ENCODE measurements at regions not wholly inside any gene's neighbourhood (a gene's known extent, or its start where the extent isn't known, plus 50 kb on each side); places are given as distances from the start of the nearest gene placed in this dataset.

DNA sequence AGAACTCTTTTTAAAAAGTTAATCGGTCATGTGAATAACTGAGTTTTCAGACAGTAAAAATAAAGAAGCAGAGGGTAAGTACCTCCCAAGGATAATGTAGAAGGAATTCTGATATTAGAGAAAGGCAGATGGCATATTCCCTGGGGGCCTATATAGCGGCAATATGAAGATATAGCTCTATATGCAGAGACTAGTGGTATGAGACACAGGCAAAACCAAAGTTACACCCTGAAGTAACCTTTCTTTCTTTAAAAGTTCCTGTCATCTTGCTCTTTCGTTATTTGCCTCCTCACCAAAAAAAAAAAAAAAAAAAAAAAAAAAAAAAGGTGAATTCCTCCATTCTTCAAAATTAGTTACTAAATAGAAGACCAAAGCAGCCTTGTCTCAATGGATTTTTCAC lies 76.2 kb upstream of the ARHGAP32 start:
- intact Hi-C loops (cut with micrococcal nuclease) = no loop called here
- in situ Hi-C loops (cut with MboI; ENCODE audit: low sequenced_read_pairs) = no loop called here
- no peak overlapping the region for H3K14ac ChIP-seq (replicated peaks; ENCODE audit: low read depth, low read length)
- ATAC-seq (ENCODE audit: low read depth) (no peak), DNase-seq (no peak)
- H2AFZ ChIP-seq (replicated peaks; ENCODE audit: low read length, poor library complexity) = no peak overlapping the region
- no peaks in the 10 kb centered on the region for H3K4me1 ChIP-seq (ENCODE audit: control insufficient read depth, insufficient read depth, low read length)
- H3K9me3 ChIP-seq (ENCODE audit: control insufficient read depth, insufficient read depth, low read length) = no peaks in the 10 kb centered on the region
- no peak overlapping the region for H3K56ac ChIP-seq (ENCODE audit: extremely low read depth, insufficient read depth, low read length)
- H4K91ac ChIP-seq (ENCODE audit: insufficient read depth, low read depth, low read length) = no peak overlapping the region
- TF ChIP-seq CEBPB (IDR thresholded peaks at IDR 0.05; ENCODE audit: low read depth, low read length) (no peak), RCOR1 (IDR thresholded peaks at IDR 0.05; ENCODE audit: insufficient replicate concordance, low read length) (no peak), MAZ (IDR thresholded peaks at IDR 0.05; ENCODE audit: borderline replicate concordance, low read depth, low read length) (no peak), CHD1 (IDR thresholded peaks at IDR 0.05; ENCODE audit: low read depth, low read length) (no peak), NFE2L2 (IDR thresholded peaks at IDR 0.05; ENCODE audit: low read depth, low read length) (no peak), RFX5 (IDR thresholded peaks at IDR 0.05; ENCODE audit: low read depth, low read length) (no peak)
- TF ChIP-seq, protein P1, sequence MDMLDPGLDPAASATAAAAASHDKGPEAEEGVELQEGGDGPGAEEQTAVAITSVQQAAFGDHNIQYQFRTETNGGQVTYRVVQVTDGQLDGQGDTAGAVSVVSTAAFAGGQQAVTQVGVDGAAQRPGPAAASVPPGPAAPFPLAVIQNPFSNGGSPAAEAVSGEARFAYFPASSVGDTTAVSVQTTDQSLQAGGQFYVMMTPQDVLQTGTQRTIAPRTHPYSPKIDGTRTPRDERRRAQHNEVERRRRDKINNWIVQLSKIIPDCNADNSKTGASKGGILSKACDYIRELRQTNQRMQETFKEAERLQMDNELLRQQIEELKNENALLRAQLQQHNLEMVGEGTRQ (IDR thresholded peaks at IDR 0.05; ENCODE audit: low read depth, low read length) = no peak
- no peak overlapping the region for H3K9ac ChIP-seq (ENCODE audit: low read depth, low read length)
- H3K27me3 ChIP-seq (ENCODE audit: control insufficient read depth, insufficient read depth, low read length) = no peaks in the 10 kb centered on the region
- H3K36me3 ChIP-seq (ENCODE audit: control insufficient read depth, insufficient read depth, low read length) = no peaks in the 10 kb centered on the region; the same call in 1 of the 2 replicates
- no peak overlapping the region for H3K4ac ChIP-seq (ENCODE audit: low read depth, low read length)
- no peak overlapping the region for H2BK5ac ChIP-seq (ENCODE audit: low read depth, low read length, poor library complexity, severe bottlenecking)
- no CpG with 5 or more reads among the region's 3 CpGs for WGBS, 2 experiments (ENCODE audit: extremely low coverage in 2 of 2, insufficient read length in 1 of 2)
- no peak overlapping the region for H2BK20ac ChIP-seq (ENCODE audit: low read depth, low read length)
- H3K23ac ChIP-seq (ENCODE audit: low read depth, low read length) = no peak overlapping the region
- H2BK120ac ChIP-seq (ENCODE audit: low read depth, low read length) = no peak overlapping the region
- H3K79me1 ChIP-seq (ENCODE audit: low read depth in 1 of 2, low read length in 2 of 2) = peaks cover 23 to 31% of the 10 kb centered on the region in 2 experiments
- no peak overlapping the region for H2AK5ac ChIP-seq (ENCODE audit: low read depth, low read length)
- H2BK15ac ChIP-seq (ENCODE audit: low read depth, low read length) = no peak overlapping the region
- ChIA-PET POLR2A (ENCODE audit: unreplicated experiment) (no interaction called here), CTCF (no interaction called here)
- no peaks in the 10 kb centered on the region for H3K9me1 ChIP-seq (ENCODE audit: insufficient read depth, low read length)
- H2AK9ac ChIP-seq (replicated peaks; ENCODE audit: low read depth, low read length, poor library complexity) = no peak overlapping the region
- no peak overlapping the region for H3K27ac ChIP-seq (ENCODE audit: insufficient read depth, low read length)
- no peak overlapping the region for H4K8ac ChIP-seq (ENCODE audit: low read depth in 2 of 2, low read length in 2 of 2)
- dilution Hi-C loops (cut with HindIII; ENCODE audit: low sequenced_read_pairs, unreplicated experiment) = no loop called here
- no TSS peak for BruUV-seq (replicated peaks)
- H3K4me3 ChIP-seq (ENCODE audit: insufficient read depth, low read depth, low read length) = no peak overlapping the region
- no peak overlapping the region for H4K5ac ChIP-seq (ENCODE audit: low read depth, low read length)
- no peak overlapping the region for H3K18ac ChIP-seq (ENCODE audit: low read depth, low read length)
- no peak overlapping the region for H3K4me2 ChIP-seq (ENCODE audit: low read depth, low read length)
- 0 out of 2 replicates have a peak, but pooled peaks cover 3% of the 10 kb centered on the region for H4K20me1 ChIP-seq (ENCODE audit: insufficient read depth, low read length)
